ENCODE measurements at regions not wholly inside any gene's neighbourhood (a gene's known extent, or its start where the extent isn't known, plus 50 kb on each side); places are given as distances from the start of the nearest gene placed in this dataset.

DNA sequence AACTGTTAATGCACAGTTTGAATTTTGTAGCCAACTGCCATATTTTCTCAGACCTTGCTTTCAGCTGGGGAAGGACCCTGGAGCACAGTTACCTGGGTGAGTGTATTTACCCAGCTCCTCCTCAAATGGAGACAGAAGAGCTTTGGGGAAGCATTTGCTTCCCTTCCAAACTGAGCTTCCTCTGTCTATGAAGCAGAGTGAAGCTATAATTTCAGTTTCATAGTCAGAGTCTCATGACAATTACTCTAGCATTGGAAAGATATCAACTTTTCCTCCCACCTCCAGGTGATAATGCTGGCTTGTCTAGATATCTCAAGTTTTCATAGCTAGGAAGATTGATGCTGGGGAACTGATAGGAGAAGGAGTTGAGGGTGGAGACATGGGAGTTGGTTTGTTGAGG is 406.4 kb upstream of the CLINT1 start:
- no peak for TF ChIP-seq EZH2phosphoT487 (conservative IDR thresholded peaks at IDR 0.05; ENCODE audit: low read length)
- TF ChIP-seq, protein P1, sequence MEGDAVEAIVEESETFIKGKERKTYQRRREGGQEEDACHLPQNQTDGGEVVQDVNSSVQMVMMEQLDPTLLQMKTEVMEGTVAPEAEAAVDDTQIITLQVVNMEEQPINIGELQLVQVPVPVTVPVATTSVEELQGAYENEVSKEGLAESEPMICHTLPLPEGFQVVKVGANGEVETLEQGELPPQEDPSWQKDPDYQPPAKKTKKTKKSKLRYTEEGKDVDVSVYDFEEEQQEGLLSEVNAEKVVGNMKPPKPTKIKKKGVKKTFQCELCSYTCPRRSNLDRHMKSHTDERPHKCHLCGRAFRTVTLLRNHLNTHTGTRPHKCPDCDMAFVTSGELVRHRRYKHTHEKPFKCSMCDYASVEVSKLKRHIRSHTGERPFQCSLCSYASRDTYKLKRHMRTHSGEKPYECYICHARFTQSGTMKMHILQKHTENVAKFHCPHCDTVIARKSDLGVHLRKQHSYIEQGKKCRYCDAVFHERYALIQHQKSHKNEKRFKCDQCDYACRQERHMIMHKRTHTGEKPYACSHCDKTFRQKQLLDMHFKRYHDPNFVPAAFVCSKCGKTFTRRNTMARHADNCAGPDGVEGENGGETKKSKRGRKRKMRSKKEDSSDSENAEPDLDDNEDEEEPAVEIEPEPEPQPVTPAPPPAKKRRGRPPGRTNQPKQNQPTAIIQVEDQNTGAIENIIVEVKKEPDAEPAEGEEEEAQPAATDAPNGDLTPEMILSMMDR (IDR thresholded peaks at IDR 0.05; ENCODE audit: insufficient read depth, low read length, poor library complexity, severe bottlenecking), result no peak

Measured in SU-DHL-6 (cell line).